IPS-15b (cell line): ENCODE measurements at regions not wholly inside any gene's neighbourhood (a gene's known extent, or its start where the extent isn't known, plus 50 kb on each side); places are given as distances from the start of the nearest gene placed in this dataset.

ENCODE experiments used
- H3K27me3 ChIP-seq: one replicate; pipeline ENCODE4 v1.6.1; 2013; ENCODE audit warnings: low read length; ENCODE audit not compliant: control insufficient read depth, insufficient read depth
- H3K36me3 ChIP-seq: one replicate; pipeline ENCODE4 v1.6.1; 2013; ENCODE audit warnings: low read length; ENCODE audit not compliant: control insufficient read depth, insufficient read depth
- H3K4me1 ChIP-seq: one replicate; pipeline ENCODE4 v1.6.1; 2013; ENCODE audit warnings: mild to moderate bottlenecking, low read length; ENCODE audit not compliant: control insufficient read depth, insufficient read depth
- H3K4me3 ChIP-seq: one replicate; pipeline ENCODE4 v1.5.1; 2013; ENCODE audit warnings: low read depth, low read length
- H3K9ac ChIP-seq: one replicate; pipeline ENCODE4 v1.6.1; 2013; ENCODE audit warnings: low read depth, mild to moderate bottlenecking, low read length
- H3K9me3 ChIP-seq: one replicate; pipeline ENCODE4 v1.6.1; 2013; ENCODE audit warnings: mild to moderate bottlenecking, low read length; ENCODE audit not compliant: control insufficient read depth, insufficient read depth

- Histone ChIP-seq H3K36me3 (no peaks in the 10 kb centered on the region), H3K9ac (no peak overlapping the region), H3K4me1 (peaks cover 21% of the 10 kb centered on the region)
These were observed 93.4 kb upstream of the F3 start for GRCh38 chr1:94634977-94635416.

DNA sequence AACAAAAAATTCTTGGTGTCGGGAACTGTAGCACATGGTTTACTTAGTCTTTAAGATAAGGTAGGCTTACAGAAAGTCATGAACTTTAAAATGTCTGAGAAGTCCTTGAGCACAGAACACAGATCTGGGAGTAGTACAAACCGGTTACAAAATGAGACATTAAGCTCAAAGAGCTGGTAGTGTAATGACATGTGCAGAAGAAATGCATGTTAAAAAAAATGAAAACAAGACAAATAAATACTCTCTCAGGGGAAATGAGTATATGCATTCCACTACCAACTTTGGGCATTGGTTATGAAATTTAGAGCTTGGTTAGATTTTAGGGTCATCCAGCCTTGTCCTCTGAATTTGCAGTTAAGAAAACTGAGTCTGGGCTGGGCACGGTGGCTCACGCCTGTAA lies 91.5 kb upstream of the F3 start:
- Histone ChIP-seq H3K4me3 (no peak overlapping the region), H3K4me1 (peaks cover 21% of the 10 kb centered on the region), H3K36me3 (no peaks in the 10 kb centered on the region), H3K9me3 (no peaks in the 10 kb centered on the region), H3K9ac (no peak overlapping the region), H3K27me3 (no peaks in the 10 kb centered on the region)

More at GRCh38 chr1:94634977-94635416, 93.4 kb upstream of the F3 start:
- no peaks in the 10 kb centered on the region for H3K9me3 ChIP-seq
- H3K4me3 ChIP-seq = no peak overlapping the region
- no peaks in the 10 kb centered on the region for H3K27me3 ChIP-seq

DNA sequence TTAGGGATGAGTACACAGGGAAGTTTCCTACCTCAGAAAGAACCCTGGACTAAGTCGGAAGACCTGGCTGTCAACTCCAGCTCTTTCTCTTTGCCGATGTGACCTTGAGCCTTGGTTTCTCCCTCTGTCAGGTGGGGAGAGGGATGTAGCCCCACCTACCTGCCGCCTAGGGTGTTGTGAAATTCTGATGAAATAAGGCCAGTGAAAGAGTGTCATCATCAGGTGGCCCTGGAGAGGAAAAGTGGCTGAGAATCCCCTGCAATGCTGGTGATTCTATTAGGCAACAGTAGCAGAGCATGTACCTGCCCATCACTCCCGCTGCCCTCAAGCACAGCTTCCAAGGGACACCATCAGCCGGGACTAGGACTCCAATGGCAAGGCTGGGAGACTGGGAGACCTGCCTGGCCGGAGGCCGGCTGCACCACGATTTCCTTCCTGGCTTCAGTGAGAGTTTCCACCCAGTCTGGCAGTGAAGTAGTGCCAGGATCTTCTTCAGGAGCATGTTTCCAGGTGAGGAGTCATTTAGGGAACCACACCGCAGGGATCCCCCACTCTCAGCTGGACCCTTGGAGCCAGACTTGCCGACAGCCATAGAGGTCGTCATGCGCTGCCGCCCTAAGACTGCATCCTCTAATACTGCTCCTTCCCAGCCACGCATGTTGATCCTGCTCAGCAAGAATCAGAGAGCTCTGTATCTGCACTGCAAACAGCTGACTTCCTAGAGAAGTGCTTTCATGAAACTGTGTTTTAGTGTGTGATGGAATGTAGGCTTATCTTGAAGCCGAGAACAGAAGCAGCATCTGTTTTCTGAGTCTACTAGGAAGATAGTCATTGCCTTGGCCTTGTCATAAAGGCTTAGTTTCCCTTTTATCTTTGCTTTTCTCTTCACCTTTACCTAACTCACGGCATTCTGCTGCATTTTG lies 88.0 kb upstream of the F3 start:
- Histone ChIP-seq H3K27me3 (no peaks in the 10 kb centered on the region), H3K9me3 (no peaks in the 10 kb centered on the region), H3K4me1 (peaks cover 7% of the 10 kb centered on the region), H3K4me3 (no peak overlapping the region), H3K36me3 (no peaks in the 10 kb centered on the region), H3K9ac (no peak overlapping the region)

DNA sequence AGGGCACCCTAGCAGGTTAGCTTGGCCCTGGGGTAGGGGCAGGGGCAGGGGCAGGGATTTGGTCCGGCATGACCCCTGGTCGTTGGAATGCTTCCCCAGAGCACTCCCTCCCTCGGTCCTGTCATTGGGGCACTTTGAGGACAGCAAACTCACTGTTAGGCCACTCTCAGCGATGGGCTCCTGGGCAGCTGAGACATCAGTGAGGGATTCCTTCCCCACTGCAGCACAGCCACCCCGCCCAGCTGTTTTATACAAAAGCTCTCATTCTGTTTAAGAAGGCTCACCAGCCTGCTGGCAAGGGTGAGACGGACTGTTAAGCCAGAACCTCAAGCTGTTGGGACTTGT lies 86.9 kb upstream of the F3 start:
- Histone ChIP-seq H3K36me3 (no peaks in the 10 kb centered on the region), H3K9me3 (no peaks in the 10 kb centered on the region), H3K4me3 (no peak overlapping the region)

DNA sequence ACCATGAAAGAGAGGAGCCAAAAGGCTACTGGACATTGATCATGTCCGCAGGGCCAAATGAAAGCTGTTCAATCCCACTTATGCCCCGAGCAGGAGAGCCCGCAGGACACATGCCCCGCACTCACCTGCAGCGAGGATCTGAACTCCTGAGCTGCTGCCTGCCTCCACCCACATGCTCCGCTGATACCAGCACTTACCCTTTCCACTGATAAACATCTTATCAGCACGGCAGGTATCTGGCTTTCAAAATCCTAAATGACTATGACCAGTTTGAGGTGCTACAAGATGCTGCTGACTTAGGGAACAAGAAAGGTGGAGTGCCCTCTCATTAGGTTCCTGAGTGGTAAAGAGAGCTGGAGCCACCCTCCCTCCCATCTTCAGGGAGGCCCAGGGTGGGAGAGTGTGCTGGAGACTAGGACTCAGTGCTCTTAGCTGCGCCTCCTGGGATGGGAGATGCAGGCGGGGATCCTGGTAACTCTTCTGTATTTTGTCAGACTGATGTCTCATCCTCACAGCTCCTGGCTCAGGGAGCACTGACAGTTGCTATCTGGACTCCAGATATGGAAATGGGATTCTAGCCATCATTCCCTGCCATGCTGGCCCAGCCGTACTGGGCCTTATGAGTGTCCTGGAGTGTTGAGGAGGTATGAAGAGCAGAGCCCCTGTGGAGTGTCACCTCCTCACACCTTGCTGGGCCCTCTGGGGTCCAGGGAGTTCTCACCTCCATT lies 86.4 kb upstream of the F3 start:
- H3K27me3 ChIP-seq = no peaks in the 10 kb centered on the region
- H3K9ac ChIP-seq = no peak overlapping the region
- no peak overlapping the region for H3K4me3 ChIP-seq
- peaks cover 19% of the 10 kb centered on the region for H3K4me1 ChIP-seq
- no peaks in the 10 kb centered on the region for H3K9me3 ChIP-seq
- no peaks in the 10 kb centered on the region for H3K36me3 ChIP-seq

More for the DNA sequence above, 86.9 kb upstream of the F3 start:
- Histone ChIP-seq H3K27me3 (no peaks in the 10 kb centered on the region), H3K9ac (no peak overlapping the region), H3K4me1 (peaks cover 14% of the 10 kb centered on the region)

DNA sequence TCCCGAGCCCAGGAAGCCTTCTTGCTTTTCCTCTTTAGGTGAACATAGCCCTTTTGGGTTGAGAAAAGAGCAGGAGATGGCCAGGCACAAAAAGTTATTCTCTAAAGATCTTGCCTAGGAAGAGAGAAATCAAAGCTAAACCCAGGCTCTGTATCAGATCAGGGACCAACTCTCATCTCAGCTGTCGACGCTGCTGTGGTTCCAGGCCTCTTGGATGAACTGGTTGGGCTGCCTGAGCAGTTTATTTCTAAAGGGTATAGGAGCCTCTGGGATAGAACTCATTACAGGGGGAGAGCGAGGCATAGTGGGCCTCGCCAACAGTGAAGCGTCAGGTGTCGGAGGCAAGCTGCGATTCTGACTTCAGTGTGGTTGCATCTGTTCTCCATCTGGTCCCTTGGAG lies 82.6 kb upstream of the F3 start:
- Histone ChIP-seq H3K4me1 (peaks cover 24% of the 10 kb centered on the region), H3K9me3 (no peaks in the 10 kb centered on the region), H3K27me3 (no peaks in the 10 kb centered on the region), H3K9ac (peak overlapping the region; percentile 3), H3K36me3 (no peaks in the 10 kb centered on the region), H3K4me3 (no peak overlapping the region)

DNA sequence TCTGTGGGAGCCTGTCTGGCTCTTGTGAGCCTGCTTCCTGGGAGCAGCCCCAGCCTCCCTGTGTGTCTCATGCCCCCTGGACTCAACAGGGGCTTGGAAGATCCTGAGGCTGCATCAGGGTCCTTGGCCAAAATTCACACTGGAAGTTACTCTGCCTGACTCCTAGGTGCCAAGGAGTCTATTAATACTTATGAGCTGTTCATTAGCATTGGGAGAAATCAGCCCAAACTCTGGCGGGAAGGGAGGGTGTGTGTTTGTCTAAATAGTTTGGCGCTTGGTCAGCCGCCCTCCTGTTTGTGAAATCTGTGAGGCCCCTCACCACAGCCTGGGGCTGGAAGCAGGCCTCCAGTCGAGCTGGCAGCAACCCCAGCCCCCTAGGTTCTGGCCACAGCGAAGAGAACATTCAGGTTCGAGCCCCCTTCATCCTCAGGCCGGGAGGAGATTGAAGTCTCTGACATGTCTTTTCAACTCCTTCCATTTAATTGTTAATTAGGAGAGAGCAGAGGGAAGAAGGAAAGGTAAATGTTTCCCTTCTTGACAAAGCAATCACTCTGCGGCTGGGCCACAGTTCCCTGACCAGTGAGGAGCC lies 82.1 kb upstream of the F3 start:
- H3K9me3 ChIP-seq = no peaks in the 10 kb centered on the region
- H3K9ac ChIP-seq = no peak overlapping the region
- H3K27me3 ChIP-seq = no peaks in the 10 kb centered on the region
- H3K36me3 ChIP-seq = no peaks in the 10 kb centered on the region
- peaks cover 24% of the 10 kb centered on the region for H3K4me1 ChIP-seq
- H3K4me3 ChIP-seq = no peak overlapping the region

GRCh38 chr1:94622757-94623156 lies 81.2 kb upstream of the F3 start:
- H3K36me3 ChIP-seq = no peaks in the 10 kb centered on the region
- H3K9me3 ChIP-seq = no peaks in the 10 kb centered on the region
- no peaks in the 10 kb centered on the region for H3K27me3 ChIP-seq
- no peak overlapping the region for H3K4me3 ChIP-seq
- peaks cover 24% of the 10 kb centered on the region for H3K4me1 ChIP-seq
- no peak overlapping the region for H3K9ac ChIP-seq

- Histone ChIP-seq H3K36me3 (no peaks in the 10 kb centered on the region), H3K4me1 (peaks cover 24% of the 10 kb centered on the region), H3K4me3 (no peak overlapping the region), H3K9me3 (no peaks in the 10 kb centered on the region), H3K27me3 (no peaks in the 10 kb centered on the region), H3K9ac (no peak overlapping the region)
These were observed 80.2 kb upstream of the F3 start for GRCh38 chr1:94621802-94622201.

- H3K4me3 ChIP-seq = no peak overlapping the region
- no peaks in the 10 kb centered on the region for H3K36me3 ChIP-seq
- H3K27me3 ChIP-seq = no peaks in the 10 kb centered on the region
- no peak overlapping the region for H3K9ac ChIP-seq
- H3K4me1 ChIP-seq = peaks cover 24% of the 10 kb centered on the region
- no peaks in the 10 kb centered on the region for H3K9me3 ChIP-seq
These were observed 79.8 kb upstream of the F3 start for GRCh38 chr1:94621395-94621794.

DNA sequence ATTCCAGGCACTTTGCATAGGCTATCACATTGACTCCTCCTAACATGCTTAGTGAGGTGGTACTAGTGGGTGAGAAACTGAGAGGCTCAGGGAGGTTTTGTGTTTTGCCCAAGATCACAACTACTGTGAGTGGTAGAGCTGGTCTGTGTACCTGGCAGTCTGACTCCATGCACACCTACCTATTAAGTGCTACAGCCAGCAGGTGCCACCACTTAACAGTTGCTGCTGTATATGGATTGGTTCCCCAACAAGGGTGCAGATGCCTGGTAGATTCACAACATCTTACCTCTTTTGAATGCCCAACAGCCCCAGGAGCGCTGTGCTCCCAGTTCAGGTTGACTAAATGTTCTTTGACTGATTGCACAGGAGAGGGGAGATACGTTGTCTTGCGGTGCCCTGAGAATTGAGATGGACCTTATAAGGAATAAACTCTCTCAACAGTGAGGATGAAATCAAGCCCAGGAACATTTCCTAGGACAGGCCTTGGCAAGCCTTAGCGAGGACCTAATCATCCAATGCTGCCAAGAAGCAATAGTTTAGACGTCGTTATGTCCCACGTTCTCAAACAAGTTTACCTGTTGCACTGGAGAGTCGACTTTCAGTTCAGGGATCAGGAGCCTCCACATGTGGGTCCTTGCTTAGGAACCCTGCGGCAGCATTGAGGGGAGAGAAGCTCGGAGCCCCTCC lies 78.9 kb upstream of the F3 start:
- no peak overlapping the region for H3K9ac ChIP-seq
- no peaks in the 10 kb centered on the region for H3K36me3 ChIP-seq
- no peak overlapping the region for H3K4me3 ChIP-seq
- no peaks in the 10 kb centered on the region for H3K9me3 ChIP-seq
- H3K27me3 ChIP-seq = no peaks in the 10 kb centered on the region
- peaks cover 24% of the 10 kb centered on the region for H3K4me1 ChIP-seq
